ENCODE measurements at regions not wholly inside any gene's neighbourhood (a gene's known extent, or its start where the extent isn't known, plus 50 kb on each side); places are given as distances from the start of the nearest gene placed in this dataset.
"Not testable (repeated sequence)": the region's sequence is repeated elsewhere in the genome, so short reads cannot be mapped to it uniquely, and the experiment has no call there.

DNA sequence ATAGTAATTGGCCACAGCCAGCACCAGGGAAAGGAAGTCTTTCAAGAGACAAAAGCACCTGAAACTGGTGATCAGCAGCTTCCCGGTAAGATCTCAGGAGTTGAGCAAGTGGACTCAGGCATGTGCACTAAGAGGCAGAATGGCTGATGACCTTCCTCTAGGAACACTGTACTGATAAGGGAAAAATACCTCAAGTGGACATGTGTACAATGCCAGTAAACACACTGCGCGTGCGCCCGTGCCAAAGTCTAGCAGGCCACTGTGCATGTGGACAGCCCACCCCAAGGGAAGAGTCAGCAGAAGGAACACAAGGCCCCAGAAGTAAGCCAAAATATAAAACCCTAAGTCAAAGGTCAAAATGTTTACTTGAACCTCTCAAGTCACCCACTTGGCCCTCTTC, 423.0 kb downstream of the TUSC1 start:
- no peak for DNase-seq

DNA sequence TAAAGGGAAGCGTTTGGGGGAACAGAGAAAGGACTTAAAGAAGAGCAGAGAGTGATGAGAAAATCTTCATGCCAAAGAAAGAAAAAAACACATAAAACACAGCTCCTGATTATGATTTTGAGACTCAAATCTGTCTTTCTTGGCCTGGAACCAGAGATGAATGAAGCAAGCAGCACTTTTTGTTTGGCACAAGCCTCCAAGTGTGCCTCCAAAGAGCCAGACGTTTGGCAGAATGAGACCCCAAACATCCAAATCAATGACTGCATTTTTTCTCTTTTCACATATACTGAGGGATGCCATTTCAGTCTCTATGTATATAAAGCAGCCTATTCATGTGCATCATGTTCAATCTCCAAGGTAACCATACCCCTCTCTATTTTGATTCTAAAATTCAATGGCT, 424.2 kb downstream of the TUSC1 start:
- no peak for DNase-seq

DNA sequence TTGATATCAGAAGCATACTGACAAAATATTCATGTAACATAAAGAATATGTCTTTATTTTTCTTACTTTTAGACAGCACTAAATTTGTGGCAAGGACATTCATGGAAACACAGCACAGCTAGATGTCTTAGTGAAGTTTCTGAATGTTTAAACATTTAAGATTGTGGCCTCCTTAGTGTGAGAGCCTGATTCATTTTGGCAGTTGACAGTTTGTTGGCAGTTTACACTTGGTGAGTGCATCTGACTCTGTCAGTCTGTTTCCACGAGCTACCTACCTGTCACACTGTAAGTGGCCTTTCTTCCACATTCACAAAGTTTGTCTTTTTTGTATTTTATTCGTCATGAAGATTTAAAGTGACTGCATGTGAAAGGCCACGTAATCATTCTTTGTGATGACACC, 436.8 kb downstream of the TUSC1 start:
- DNase-seq = no peak

DNA sequence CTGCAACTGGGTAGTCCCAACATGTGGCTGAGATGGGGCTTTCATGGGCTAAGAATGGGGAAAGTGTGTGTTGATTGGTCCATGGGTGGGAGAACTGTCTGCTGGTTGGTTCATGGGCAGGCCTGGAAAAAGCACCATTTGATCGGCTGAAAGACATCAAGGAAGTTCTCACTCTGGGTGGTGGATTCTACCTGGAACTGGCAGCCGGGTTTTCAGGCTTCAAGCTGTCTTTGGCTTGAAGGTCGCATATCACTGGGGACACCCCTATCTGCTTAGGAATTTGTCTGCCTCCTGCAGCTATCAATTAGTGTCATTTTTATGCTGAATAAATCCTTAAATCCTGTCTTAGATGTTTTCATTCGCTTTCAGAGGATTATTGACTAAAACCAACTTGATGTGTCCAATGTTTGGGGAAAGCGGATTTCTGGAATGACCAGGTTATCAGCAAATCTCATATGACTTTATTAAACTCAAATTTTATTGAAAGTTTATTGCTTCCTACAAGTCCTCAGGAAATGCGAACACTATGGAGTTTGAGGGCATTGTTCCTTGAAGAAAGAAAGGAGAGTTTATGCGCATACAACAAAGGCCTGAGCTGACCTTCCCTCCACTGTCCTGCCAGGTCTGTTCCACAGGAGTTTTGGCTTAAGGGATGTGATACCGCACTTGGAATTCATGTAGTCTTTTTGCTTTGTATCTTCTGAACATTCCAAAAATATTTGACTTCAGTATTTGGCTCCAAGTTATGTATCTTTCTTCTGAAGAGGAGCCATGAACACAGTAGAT, 451.1 kb downstream of the TUSC1 start:
- DNase-seq = no peak

DNA sequence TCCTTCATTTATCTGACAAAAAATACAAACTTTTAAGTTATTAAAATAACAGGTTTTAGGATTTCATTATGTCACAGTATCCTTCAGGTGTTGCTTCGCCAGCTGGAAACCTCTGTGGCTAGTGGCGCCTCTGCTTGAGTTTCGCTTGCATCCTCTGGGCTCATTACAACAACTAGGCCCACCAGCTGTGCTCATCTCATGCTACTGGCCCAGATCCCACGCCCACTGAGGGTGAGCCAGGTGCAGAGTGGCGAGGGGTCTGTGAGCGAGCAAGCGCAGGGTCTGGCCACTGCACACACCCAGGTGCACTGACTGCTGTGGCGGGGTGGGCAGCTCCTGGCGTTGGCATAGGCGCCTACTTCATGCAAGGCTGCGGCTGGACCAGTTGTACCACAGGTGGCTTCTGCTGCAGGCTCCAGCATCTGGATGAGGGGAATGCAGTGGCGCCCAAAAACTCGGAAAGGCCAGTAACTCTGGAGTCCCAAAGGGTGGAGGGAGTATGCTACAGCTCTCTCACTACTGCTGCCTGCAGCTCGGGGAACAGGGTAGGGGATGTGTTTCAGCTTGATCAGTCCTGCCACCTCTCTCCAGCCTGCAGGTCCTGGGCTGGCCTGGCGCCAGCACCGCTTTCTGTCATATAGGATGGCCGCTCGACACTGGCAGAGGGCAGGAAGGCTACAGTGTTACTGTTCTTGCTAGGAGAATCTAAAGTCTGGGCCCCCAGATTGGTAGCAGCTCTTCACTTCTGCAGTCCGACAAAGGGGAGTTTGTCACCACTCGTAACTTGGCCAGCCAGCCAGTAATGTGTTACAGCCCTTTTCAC, 452.1 kb downstream of the TUSC1 start:
- DNase-seq = no peak

DNA sequence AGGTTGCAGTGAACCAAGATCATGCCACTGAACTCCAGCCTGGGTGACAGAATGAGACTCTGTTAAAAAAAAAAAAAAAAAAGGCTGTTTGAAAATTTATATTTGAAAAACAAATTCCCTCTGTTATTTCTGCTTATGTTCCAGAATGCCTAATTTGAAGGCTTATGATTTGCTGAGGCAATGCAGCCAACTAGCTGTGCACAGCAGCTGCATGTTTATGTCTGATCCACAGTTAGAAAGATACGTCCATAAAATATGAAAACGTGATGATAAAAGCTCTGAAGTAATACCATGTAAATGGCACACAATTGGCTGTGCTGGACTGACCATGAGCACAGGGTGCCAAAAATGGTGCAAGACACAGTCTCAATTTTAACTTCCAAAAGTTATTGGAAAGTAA, 453.2 kb downstream of the TUSC1 start:
- DNase-seq = no peak

DNA sequence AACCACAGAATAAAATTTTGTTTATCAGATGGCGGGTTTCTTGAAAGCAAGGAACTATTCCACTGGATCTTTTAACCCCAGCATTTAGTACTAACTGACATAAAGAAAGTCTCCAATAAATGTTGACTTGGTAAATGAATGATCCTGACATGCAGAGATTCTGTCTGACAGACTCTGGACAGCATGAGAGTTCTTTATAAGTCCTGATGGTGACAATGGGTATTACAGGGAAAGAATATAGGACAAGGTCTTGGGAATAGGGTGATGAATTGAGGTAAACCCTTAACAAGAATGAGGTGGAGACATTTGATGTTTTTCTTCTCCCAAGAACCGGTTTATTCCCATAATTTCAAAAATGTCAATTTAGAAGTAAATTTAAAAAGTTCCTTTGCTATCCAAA, 453.9 kb downstream of the TUSC1 start:
- no peak for DNase-seq

DNA sequence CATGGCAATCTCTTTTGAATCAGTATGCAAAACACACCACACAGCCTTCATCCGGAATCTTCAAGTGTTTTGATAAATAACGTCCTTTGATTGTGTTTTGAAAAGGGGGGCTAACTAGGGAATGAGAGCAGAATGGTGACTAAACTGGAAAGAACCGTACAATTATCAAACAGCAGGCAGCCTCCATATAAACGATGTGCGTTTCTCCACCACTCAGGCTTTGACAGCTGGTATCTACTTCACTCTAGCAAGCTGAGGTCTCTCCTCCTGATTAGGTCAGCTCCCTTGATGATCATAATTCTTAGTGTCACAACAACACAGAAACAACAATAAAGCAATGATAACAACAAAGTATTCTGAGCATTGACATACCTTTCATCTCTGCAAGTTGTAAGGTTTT, 465.9 kb downstream of the TUSC1 start:
- no peak for DNase-seq

DNA sequence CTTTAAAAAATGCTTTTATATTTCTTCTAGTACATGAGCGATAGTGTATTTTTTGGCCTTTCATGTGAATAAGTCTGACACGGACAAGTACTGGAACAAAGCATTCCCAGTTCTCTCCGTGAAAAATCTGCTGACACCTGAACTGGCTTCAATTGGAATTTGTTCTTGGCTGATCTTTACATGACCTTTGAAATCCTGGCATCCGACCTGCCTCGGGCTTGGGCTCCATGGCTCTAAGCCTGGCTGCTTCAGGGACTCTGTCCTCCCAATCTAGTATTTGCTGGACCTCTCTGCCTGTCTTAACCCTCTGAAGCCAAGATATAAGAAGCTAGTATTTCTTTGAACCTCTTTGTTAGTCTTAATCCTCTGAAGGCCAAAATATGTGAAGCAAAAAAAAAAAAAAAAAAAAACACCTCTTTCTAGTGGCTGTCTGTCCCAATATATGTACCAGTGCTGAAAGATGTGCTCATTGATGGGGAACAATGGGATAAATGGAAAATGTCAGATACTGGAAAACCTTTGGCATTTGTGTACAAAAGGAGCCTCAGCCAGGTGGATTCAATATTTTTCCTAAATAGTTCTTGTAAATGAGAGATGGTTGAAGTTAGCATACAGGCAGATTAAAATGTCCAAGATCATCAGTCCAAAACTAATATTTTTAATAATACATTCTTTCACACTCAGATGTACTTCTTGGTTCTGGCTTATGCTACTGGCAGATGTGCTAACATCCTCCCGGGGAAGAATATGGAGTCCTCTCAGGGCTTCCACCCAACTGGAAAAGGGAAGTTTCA, 470.6 kb downstream of the TUSC1 start:
- DNase-seq = peak; percentile 62

DNA sequence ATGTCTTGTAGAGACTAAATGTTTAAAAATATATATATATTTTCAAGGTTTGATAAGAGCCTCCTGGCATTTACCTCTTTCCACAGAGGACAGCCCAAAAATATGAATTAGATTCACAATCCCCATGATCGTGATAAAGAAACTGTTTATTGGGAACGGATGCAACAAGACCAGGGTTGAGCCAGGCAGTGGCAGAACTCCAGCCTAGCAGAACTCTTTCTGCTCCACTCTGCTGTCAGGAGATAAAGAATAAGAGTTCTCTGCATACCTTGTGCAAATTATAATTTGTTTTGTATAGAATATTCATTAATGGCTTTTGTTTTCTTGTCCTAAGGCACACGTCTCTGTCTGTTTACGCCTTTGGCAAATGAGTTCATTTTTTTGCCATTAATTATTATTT, 472.2 kb downstream of the TUSC1 start:
- DNase-seq = no peak

DNA sequence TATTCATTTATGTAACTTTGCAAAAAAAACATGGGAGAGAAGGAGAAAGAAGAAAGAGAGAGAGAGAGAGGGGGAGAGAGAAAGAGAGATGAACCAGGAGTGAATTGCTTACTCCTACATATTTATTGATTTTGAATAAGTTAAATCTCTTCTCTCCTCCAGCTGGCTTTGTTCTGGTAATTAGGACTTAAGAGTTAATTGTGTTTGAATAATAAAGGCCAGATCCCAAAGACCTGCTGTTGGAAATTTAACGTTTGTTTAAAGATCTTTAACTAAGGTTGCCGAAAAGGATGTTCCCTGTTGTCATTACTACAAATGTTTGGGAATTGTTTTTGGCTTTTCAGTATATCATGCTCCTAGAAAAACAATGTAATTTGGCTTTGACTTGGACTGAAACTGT, 473.0 kb downstream of the TUSC1 start:
- DNase-seq = no peak

DNA sequence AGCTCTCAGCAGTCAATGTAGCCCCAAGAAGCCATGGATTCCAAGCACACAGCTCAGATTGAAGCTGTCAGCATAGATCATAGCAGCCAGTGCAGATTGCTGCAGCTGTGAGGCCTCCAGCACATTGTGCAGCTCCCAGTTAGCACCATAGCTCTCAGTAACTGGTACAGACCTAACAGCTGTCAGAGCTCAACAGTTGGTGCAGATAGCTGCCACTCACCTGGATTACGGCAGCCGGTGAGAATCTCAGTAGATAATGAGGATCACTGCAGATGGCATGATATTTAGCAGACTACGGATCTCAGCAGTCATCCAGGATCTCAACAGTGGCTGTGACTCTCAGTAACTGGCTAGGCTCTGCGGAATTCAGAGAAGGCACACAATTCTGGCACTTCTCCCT, 500.4 kb downstream of the TUSC1 start:
- no peak for DNase-seq

DNA sequence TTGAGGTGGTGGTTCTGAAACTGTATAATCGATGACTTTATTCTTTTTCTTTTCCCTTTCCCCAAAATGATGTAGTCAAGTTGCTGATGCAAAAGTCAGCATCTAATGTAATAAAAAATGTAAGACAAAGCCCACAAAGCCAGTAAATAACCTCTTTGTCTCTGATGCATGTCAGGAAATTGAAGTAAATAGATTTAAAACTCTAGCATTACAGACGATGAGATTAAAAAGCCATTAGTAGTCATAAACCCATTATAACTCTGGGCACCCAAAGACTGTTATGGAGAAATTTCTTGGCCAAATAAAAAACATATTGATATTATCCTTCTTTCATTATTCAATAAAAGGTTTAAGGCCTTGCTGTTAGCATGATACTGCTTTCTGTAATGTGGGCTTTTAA, 548.7 kb downstream of the TUSC1 start:
- DNase-seq = no peak

DNA sequence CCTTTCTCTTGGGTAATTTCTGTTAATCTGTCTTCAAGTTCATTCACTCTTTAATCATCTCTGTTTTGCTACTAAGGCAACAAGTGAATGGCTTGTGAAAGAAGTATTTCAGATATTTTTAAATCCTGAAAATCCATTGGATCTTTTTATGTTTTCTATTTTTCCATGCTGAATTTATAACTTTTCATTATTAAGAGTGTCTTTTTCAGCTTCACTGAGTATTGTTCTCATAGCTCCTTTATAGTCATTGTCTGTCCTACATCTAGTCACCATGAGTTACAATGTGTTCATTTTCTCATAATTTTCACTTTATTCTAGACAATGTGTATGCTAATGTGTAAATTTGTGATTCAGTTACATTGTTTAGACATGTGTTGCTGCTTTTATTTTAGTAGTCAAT, 556.4 kb downstream of the TUSC1 start:
- no peak for DNase-seq

DNA sequence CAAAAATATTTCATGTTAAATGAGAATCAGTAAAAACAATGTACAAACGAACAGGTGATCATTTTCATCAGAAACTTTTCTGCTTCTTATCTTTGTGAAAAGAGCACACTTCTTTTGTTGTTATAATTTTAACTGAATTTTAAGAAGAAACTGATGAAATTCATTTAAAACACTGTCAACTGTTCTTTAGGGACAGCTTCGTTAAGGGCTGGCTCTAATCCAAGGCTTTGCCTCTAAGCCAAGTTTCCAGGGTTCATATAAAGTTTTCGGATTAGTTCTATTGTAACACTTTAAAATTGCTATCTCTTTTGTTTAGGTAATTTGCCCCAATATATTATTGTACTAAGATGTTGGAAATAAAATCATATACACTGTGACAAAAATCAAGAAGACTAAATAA, 559.2 kb downstream of the TUSC1 start:
- DNase-seq = no peak

DNA sequence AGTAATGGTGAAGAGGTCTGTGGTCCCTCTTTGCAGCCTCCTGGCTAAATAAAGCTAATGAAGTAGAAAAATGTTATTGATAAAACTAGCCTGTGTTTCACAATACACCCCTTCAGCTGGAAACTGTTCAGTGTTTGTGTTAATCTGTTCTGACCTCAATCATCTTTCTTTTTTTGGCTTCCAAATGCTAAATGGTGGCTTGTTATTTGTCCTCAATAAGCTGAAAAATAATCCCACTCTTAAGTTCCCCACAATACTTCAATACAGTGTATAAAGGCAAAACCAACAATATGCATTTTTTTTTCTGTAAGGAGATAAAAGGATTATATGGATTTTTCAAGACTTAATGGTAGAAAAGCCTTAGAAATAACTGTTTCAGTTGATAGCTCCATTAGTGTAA, 560.5 kb downstream of the TUSC1 start:
- no peak for DNase-seq

DNA sequence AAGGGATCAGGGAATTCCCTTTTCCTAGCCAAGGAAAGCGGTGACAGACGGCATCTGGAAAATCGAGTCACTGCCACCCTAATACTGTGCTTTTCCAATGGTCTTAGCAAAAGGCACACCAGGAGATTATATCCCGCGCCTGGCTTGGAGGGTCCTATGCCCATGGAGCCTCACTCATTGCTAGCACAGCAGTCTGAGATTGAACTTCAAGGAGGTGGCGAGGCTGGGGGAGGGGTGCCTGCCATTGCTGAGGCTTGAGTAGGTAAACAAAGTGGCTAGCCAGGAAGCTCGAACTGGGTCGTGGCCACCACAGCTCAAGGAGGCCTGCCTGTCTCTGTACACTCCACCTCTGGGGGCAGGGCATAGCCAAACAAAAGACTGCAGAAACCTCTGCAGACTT, 556.5 kb upstream of the IZUMO3 start:
- not testable (repeated sequence) for DNase-seq

DNA sequence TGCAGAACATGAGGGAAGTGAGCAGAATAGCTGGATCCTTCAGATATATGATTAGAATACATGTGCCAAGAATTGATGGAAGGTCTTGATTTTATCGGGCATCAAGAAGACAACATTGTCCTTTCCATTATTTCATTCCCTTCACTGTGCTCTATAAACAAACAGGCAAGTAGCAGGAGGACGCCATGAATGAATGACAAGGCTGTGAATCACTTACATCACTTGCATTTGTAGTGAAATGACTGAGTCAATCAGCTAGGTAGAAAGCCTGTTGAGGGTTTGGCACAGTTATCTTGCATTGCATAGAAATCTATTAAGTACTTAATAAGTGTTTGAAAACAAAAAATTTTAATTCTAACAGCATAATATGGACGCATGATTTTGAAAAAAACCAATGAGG, 548.8 kb upstream of the IZUMO3 start:
- DNase-seq = no peak

DNA sequence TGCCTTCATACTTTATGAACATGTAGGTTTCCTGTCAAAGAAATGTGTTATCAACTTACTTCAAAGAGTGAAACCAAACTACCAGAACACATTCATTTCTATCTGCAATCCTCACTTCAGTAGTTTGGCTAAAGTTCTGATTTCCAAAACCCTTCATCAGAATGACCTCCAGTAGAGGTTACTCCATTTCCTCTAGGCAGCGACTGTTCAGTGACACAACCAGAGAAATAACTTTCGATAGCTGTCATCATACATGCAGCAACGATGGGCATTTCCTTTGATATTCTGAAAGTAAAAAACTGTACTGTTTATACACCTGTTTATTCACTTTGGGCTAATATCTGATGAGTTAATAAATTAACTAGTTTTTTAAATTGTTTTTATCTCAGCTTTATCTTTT, 532.5 kb upstream of the IZUMO3 start:
- no peak for DNase-seq

DNA sequence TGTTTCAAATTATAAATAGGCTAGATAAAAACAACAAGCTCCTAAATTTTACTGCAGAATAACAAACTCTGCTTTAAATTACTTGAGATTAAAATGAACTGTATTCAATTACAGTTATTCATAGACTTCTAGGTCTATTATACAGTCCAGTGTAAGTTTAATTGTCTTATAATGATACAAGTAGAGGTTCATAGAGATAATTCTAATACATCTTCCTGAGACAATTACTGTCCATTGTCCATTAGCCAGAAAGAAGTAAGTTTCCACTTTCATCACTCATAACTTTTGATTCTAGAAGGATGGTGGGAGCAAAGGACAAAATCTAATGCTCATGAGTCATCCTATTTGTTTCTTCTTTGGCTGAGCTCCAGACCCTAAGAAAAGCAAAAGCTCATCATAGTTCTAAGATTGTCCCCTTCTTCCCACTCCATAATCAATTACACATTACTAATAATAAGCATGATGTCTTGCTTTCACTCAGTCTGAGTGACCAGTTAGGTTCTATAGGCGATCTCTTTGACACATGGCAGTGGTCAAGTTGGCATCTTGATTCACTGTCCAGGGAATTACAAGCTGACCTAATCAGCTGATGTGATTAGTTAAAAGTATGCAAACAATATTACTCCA, 502.5 kb upstream of the IZUMO3 start:
- DNase-seq = no peak

DNA sequence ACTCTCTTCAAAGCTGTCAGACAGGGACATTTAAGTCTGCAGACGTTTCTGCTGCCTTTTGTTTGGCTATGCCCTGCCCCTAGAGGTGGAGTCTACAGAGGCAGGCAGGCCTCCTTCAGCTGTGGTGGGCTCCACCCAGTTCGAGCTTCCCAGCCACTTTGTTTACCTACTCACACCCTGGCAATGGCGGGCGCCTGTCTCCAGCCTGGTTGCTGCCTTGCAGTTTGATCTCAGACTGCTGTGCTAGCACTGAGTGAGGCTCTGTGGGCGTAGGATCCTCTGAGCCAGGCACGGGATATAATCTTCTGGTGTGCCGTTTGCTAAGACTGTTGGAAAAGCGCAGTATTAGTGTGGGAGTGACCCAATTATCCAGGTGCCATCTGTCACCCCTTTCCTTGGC, 499.8 kb upstream of the IZUMO3 start:
- not testable (repeated sequence) for DNase-seq

DNA sequence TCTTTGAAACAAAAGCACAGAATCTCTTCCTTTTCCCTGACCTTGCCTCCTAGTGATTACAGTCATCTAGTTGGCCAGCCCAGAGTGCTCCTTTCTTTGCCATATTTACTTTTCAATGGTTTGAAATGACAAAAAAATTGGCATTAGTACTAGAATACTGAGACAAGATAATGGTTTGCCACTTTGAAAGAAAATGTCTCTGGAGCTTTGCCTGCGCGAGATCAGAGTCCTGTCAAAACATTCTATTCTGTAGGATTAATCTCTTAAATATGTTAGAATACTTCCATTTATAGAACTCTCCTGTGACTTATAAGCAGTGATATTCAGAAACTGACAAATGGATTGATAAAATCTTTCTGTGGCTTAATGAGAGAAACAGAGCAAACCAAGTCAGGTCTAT, 484.0 kb upstream of the IZUMO3 start:
- DNase-seq = no peak

DNA sequence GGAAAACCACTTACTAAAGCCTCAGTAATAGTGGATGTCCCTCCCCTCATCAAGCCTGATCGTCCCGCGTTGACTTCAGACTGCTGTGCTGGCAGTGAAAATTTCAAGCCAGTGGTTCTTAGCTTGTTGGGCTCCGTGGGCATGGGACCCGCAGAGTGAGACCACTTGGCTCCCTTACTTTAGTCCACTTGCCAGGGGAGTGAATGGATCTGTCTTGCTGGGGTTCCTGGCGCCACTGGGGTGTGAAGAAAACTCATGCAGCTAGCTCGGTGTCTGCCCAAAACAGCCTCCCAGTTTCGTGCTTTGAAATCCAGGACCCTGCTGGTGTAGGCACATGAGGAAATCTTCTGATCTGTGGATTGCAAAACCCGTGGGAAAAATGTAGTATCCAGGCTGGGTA, 480.0 kb upstream of the IZUMO3 start:
- DNase-seq = no peak

All from right hindlimb (tissue), 1 donor.